Hematopoietic multipotent progenitor cell (in vitro differentiated cells): ENCODE measurements at regions not wholly inside any gene's neighbourhood (a gene's known extent, or its start where the extent isn't known, plus 50 kb on each side); places are given as distances from the start of the nearest gene placed in this dataset.
"Not testable (repeated sequence)": the region's sequence is repeated elsewhere in the genome, so short reads cannot be mapped to it uniquely, and the experiment has no call there.

Experiments
- DNase-seq, 3 donors: peaks; one replicate each; pipeline ENCODE4 v3.0.0-alpha.2; 2011 to 2015; ENCODE audit warnings: low read depth in 2 of 3, low spot score in 2 of 3

DNA sequence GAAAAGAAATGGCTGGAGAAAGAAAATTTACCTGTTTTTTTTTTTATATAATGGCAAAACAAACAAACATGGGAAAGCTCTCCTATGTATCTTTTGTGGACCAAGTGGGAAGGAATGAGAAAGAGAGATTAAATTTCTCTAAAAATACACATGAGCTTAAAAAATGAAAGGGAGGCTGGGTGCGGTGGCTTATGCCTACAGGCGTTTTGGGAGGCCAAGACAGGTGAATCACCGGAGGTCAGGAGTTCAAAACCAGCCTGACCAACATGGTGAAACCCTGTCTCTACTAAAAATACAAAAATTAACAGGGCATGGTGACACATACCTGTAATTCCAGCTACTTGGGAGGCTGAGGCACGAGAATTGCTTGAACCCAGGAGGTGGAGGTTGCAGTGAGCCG lies 388.0 kb downstream of the TFAP2B start:
- DNase-seq = not testable (repeated sequence)

GRCh38 chr6:51209651-51210050 lies 391.0 kb downstream of the TFAP2B start:
- no peak for DNase-seq

DNA sequence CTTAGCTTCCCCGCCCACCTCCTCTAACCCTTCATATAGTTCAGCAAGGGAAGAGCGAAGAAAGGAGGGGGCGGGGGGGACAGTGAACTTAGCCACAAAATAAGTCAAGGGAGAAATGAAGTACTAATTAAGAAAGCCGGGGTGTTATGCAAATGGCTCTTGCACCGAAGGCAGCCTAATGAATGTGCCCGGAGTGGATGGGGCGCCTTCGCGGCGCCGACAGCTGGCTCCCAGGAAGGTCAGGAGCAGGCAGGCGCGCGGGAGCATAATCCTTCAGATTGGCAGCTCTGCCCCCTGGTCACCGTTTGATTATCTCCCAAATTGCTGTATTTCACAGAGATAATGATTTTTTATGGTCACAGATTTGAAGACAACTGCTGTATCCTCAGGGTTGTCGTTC lies 395.1 kb downstream of the TFAP2B start:
- DNase-seq = no peak

DNA sequence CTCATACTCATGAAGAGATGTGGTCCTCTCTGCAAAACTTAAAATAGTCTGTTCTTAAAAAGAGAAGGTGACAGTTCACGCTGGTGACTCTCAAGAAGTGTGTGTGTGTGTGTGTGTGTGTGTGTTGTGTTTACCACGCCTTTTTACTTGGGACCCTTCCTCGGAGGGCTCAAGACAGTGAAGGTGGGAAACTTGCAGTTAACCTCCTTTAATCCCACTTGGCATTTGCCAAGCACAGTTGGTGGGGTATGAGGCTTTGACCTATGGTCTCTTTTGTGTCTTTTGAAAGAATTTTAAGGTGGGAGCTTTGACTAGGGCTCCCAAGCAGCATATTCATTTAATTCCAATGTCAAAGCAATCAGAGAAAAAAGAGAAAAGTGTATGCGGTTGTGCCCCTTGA lies 395.8 kb downstream of the TFAP2B start:
- DNase-seq = no peak

DNA sequence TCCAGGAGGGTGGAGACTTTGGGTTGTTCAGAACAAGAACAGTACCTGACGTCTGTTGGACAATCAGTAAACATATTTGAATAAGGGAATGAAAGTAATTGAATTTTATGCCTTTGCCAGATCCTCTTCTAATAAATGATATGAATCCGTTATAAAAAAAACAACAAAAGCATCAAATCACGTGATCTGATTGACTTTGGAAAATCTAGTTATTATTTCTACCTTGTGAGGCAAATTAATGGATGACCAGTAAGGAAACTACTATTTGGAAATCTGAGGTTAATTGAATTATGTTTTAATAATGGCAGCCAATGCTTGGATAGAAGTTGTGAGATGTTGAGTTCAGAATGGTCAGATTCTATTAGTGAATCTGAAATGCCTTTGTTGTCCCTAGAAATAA lies 399.5 kb downstream of the TFAP2B start:
- DNase-seq = no peak

- DNase-seq = not testable (repeated sequence)
Measured at GRCh38 chr6:51224580-51225240, 406.0 kb downstream of the TFAP2B start.

GRCh38 chr6:51241376-51241775 lies 422.7 kb downstream of the TFAP2B start:
- no peak for DNase-seq

DNA sequence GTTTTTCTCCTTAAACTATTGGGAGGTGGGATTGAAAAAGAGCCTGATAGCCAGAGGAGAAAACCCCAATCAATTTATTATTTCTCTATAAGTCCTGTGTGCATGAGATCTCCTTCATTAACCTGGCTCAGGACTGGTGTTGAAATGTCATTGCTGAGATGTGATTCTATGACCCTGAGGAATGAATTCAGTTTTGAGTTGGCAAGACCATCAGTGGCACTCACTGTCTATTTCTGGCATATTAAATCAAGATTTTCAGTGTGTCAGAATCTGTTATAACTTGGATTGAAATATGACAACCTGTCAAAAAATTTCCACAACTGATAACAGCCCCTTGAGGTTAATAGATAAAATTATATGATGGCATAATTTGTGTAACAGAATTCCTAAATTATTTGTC lies 431.1 kb downstream of the TFAP2B start:
- DNase-seq = no peak

DNA sequence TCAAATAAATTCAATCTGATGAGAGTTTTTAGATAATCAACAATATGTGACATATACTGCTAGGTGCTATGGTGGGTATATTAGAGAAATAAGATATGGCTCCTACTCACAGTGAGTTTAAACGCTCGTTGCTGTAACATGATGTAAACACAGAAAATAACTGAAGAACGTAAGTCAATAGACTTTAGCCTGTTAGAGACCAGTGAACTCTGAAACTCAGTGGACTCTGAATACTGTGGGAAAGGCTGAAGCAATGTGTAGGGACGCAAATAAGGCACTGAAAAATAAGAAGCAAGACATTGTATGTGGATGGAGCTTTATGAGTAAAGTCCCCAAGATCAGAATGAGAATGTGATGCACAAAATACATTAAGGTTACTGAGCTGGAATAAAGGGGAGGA lies 431.6 kb downstream of the TFAP2B start:
- no peak for DNase-seq

DNA sequence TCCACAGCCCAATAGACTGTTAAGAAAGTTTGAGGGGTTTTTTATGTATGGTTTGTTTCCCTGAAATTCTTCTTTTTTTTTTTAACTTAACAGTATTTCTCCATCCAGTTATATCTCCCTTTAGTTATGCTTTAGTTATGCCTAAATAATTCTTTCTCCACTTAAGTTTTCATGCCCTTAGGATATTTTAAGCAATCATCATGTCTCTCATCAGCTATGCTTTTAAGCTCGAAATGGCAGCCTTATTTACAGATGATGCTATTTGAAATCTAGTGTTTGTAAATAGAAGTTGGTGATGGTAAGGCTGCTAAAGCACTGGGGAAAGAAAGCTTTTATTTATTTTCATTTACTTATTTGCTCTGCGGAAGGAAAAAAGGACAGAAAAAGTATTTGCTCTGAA lies 439.3 kb downstream of the TFAP2B start:
- DNase-seq = no peak

DNA sequence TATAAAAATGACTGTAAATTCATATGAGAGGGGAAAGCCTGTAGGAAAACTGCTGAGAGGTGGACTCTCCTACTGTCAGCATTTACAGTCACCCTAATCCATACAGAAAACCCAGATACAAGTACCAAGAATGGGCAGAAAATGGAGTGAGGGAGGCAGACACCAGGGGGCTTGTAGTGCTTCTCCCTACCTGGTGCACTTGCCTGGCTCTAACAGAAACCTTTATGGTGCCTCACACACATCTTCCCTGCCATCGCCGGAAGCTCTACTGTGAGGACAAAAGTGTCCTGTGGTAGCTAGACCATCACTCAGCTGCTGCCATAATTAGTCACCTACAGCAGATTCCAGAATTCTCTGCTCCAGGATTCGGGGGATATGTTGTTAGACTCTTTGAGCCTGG lies 441.3 kb downstream of the TFAP2B start:
- no peak for DNase-seq

DNA sequence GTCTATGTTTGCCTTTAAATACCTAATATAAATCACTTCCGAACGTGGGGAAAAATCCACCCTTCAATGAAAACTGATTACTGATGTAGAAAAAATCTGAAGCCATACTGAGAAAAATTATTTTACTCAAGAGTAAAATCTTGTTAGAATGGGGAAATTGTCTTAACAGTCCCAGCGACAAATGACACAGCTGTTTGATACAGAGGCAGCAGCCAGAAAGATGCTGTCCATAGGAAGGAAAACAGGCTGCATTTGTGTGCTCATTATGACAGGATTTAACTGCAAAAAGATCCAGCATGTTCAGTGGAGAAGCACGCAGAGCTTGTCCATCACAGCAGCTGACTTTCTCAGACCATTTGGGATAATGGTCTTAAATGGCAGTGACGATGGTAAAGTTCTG lies 443.0 kb downstream of the TFAP2B start:
- DNase-seq = no peak

DNA sequence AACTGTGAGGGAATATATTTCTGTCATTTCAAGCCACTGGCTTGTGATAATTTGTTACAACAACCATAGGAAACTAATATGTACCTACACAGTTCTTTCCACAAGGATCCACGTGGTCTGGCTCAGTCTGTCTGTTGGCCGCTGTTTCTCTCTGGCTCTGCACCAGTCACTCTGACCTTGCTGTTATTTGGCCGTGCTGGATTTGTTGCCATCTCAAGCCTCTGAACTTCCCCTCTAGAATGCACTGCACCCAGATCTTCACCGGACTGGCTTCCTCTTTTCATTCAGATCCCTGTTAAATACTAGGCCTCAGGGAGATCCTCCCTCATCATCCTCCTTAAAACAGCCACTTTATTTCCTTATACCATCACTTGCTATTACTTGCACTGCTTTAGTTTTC lies 446.8 kb downstream of the TFAP2B start:
- peak in 1 of 3 donors; percentile 44 for DNase-seq

- DNase-seq = peak in 1 of 3 donors; percentile 84
Measured at GRCh38 chr6:51266604-51267003, 447.9 kb downstream of the TFAP2B start.

DNA sequence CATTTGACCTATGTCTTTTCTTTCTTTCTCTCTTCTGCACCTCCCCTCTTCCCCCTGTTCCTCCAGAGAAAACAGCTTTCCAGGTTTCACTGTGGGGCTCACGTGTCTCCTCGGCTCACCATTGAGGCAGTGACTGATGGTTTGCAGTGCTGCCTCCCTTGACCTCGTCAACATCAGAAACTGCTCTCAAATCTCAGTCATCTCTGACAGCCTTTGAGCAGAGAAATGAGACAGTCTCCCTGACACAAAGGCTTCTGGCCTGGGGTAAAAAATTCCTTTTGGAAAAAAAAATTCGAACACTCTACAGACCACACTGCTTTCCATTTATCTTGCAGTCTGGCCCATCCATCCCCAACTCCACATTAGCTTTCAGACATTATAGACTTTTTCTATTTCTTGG lies 450.0 kb downstream of the TFAP2B start:
- no peak for DNase-seq

DNA sequence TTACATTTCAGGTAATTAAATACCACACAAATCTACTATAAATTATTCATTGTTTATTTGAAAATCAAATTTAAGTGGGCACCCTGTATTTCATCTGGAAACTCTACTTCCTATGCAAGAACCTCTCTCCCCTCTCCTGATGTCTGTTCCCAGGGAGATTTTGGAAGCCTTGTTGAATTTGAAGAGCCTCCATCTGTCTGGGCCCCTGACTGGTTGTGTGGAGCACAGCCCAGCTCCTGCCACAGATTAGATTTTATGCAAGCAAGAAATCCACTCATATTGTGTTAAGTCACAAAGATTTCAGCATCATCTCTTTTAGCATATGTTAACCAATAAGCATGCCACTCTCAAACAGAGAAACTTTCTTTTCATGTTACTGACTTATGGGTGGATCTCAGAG lies 451.2 kb downstream of the TFAP2B start:
- DNase-seq = no peak

DNA sequence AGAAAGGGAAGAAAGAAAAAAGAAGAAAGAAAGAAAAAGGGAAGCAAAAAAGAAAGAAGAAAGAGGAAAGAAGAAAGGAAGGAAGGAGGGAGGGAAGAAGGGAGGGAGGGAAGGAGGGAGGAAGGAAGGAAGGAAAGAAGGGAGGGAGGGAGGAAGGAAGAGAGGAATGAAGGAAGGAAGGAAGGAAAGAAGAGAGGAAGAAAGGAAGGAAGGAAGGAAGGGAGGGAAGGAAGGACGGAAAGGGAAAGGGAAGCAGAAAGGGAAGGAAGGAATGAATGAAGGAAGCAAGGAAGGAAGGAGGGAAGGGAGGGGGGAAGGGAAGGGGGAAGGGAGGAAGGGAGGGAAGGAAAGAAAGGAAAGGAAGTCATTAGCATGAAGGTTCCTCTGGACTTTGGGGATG lies 452.9 kb downstream of the TFAP2B start:
- DNase-seq = no peak

GRCh38 chr6:51273228-51273961 lies 454.7 kb downstream of the TFAP2B start:
- DNase-seq = peak in 1 of 3 donors; percentile 28

GRCh38 chr6:51277474-51277873 lies 458.8 kb downstream of the TFAP2B start:
- DNase-seq = no peak

DNA sequence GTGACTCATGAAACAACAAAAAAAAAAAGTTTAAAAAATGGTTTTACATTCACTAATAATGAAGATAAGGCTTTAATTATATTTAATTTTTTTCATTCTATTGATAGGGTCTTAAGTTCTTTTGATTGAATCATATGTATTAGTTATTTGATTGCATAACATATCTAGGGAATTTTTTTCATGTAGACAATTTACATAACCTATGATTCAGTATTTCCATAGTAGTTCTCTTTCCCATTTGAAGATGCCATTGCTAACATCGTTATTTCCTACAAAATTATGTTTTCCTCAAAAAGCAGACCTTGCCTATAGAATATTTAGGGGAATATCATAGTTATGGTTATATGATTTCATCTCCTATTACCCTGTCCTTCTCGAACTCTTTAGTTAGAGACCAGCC lies 463.4 kb downstream of the TFAP2B start:
- DNase-seq = no peak

DNA sequence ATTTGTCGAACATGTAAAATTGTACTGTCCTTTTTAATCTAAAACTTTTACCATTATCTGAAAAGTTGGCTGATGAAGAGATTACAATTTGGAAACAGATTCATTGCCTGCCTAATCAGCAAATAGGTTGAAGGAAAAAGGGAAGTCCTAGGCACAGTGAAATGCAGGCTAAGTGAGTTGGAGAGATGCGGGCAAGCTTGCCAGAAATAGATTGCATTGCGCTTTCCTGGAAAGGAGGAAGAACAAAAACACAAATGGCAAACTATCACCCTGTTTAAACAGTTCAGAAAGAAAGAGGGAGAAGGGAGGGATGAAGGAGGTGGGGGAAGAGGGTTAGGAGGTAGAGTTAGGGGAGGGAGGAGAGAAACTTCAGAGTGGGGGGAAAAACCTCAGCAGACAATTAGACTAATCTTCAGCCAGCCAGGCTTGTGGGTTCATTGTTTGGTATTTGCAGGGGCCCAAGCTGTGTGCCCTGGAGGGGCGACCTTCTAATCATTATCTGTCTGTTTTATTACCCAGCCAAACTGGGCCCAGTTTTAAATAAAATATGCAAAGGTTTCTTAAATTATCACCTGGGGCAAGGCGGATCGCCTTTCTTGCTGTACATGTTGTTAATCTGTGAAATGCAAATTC lies 465.2 kb downstream of the TFAP2B start:
- peak in 1 of 3 donors; percentile 11 for DNase-seq

- DNase-seq = no peak
Measured at GRCh38 chr6:51285876-51286275, 467.2 kb downstream of the TFAP2B start.
